ENCODE measurements at regions not wholly inside any gene's neighbourhood (a gene's known extent, or its start where the extent isn't known, plus 50 kb on each side); places are given as distances from the start of the nearest gene placed in this dataset.

GRCh38 chr6:112920994-112921393, 573.9 kb downstream of the RFPL4B start:
- TF ChIP-seq CTCF (IDR thresholded peaks at IDR 0.05) (no peak), POLR2A (IDR thresholded peaks at IDR 0.05) (no peak)
